NCI-H1048 (cell line): ENCODE measurements at regions not wholly inside any gene's neighbourhood (a gene's known extent, or its start where the extent isn't known, plus 50 kb on each side); places are given as distances from the start of the nearest gene placed in this dataset.
A peak's percentile ranks its signal among the peaks of the same experiment; 100 is the strongest.

Experiments
- DNase-seq: peaks from one replicate; lab custom pipeline; 2025; lab: John Stamatoyannopoulos, UW

- no peak for DNase-seq
Measured at GRCh38 chr1:193666485-193667083, 480.2 kb upstream of the B3GALT2 start.

- DNase-seq: no peak
Measured at GRCh38 chr1:193663965-193664364, 477.6 kb upstream of the B3GALT2 start.

- no peak for DNase-seq
Measured at GRCh38 chr1:193662030-193662429, 475.6 kb upstream of the B3GALT2 start.

- DNase-seq: no peak
Measured at GRCh38 chr1:193661385-193661784, 475.0 kb upstream of the B3GALT2 start.

- no peak for DNase-seq
Measured at GRCh38 chr1:193660428-193660827, 474.0 kb upstream of the B3GALT2 start.

- no peak for DNase-seq
Measured at GRCh38 chr1:193658691-193659090, 472.3 kb upstream of the B3GALT2 start.

- DNase-seq: no peak
Measured at GRCh38 chr1:193658081-193658480, 471.7 kb upstream of the B3GALT2 start.

GRCh38 chr1:193657552-193657951, 471.1 kb upstream of the B3GALT2 start:
- no peak for DNase-seq

GRCh38 chr1:193656841-193657240, 470.4 kb upstream of the B3GALT2 start:
- no peak for DNase-seq

GRCh38 chr1:193654951-193655735, 468.7 kb upstream of the B3GALT2 start:
- DNase-seq: no peak

GRCh38 chr1:193649587-193649986, 463.2 kb upstream of the B3GALT2 start:
- DNase-seq: no peak

GRCh38 chr1:193634876-193635275, 448.5 kb upstream of the B3GALT2 start:
- no peak for DNase-seq

- no peak for DNase-seq
Measured at GRCh38 chr1:193634470-193634869, 448.1 kb upstream of the B3GALT2 start.

- DNase-seq: no peak
Measured at GRCh38 chr1:193633991-193634390, 447.6 kb upstream of the B3GALT2 start.

GRCh38 chr1:193633093-193633492, 446.7 kb upstream of the B3GALT2 start:
- DNase-seq: no peak

- no peak for DNase-seq
Measured at GRCh38 chr1:193631306-193631705, 444.9 kb upstream of the B3GALT2 start.

GRCh38 chr1:193629875-193630274, 443.5 kb upstream of the B3GALT2 start:
- peak; percentile 32 for DNase-seq

GRCh38 chr1:193626695-193627094, 440.3 kb upstream of the B3GALT2 start:
- no peak for DNase-seq

- no peak for DNase-seq
Measured at GRCh38 chr1:193625255-193625654, 438.8 kb upstream of the B3GALT2 start.

GRCh38 chr1:193619911-193620310, 433.5 kb upstream of the B3GALT2 start:
- DNase-seq: no peak

- no peak for DNase-seq
Measured at GRCh38 chr1:193614817-193615216, 428.4 kb upstream of the B3GALT2 start.

GRCh38 chr1:193614275-193614674, 427.9 kb upstream of the B3GALT2 start:
- no peak for DNase-seq

GRCh38 chr1:193613041-193613440, 426.6 kb upstream of the B3GALT2 start:
- no peak for DNase-seq

GRCh38 chr1:193609592-193609991, 423.2 kb upstream of the B3GALT2 start:
- DNase-seq: no peak
